ENCODE measurements at regions not wholly inside any gene's neighbourhood (a gene's known extent, or its start where the extent isn't known, plus 50 kb on each side); places are given as distances from the start of the nearest gene placed in this dataset.

- no peak for DNase-seq
- H3K9me3 ChIP-seq (replicated peaks in 1 of 3): no peaks in the 10 kb centered on the region
- H3K4me1 ChIP-seq (replicated peaks in 1 of 2): no peaks in the 10 kb centered on the region
- intact Hi-C loops (cut with DNase I): no loop called here
- H3K27me3 ChIP-seq: no peaks in the 10 kb centered on the region
- no peak overlapping the region for H3K4me3 ChIP-seq
- no peaks in the 10 kb centered on the region for H3K36me3 ChIP-seq (replicated peaks in 1 of 2)
- 87 to 90% (median 88%) methylated on average over 5 of the region's 5 CpGs for WGBS, 4 donors
- TF ChIP-seq CTCF (IDR thresholded peaks at IDR 0.05): no peak
- TF ChIP-seq POLR2A (IDR thresholded peaks at IDR 0.05): no peak
- H3K27ac ChIP-seq: no peak overlapping the region
These were observed 596.0 kb upstream of the SLIT2 start for GRCh38 chr4:19655666-19656065.

DNA sequence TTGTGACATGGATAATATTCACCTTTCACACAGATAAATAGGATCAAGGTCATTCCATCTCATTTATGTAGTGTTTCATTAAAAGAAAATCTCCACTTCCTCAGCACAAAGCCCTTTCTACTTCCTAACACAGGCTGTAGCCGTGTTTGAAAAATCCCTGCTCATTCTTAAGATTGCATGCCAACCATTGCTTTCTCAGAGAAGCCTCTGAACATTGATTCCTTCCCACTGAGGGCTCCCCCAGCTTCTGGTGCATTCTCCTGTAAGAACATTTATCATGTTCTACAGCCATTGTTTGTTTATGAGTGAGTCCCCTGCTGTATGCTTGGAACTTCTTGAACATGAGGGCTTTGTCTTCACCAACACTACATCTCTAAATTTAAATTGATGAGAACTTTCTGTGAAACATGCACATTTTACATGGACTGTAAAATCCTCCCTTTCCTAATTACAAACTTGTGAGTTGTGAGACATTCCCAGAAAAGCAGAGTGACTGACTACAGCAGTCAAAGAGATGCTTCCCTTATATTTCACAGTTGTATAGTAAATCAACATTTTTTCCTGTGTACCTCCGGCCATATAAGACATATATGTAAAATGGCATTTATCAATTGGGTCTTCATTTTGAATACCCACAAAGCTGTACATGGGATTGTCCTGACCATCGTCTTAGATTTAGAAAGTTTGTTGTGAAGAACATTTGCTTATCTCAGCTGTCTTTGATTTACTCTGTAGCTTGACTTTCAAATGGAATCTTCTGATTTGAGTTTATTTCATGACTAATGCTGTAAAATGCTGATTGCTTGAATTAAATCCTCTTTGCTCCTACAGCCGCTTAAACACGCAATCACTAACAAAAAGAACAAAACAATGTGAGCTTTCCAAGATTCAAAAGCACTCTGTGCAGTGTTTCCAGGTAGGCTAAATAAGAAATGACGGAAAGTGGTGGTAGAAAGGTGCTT lies 600.5 kb upstream of the SLIT2 start:
- 78 to 85% (median 81%) methylated on average over 6 of the region's 6 CpGs for WGBS, 4 donors
- no peaks in the 10 kb centered on the region for H3K27me3 ChIP-seq
- H3K36me3 ChIP-seq (replicated peaks in 1 of 2): no peaks in the 10 kb centered on the region
- intact Hi-C loops (cut with DNase I): no loop called here
- no peaks in the 10 kb centered on the region for H3K9me3 ChIP-seq (replicated peaks in 1 of 3)
- no peak overlapping the region for H3K4me3 ChIP-seq
- TF ChIP-seq CTCF (IDR thresholded peaks at IDR 0.05) (no peak), POLR2A (IDR thresholded peaks at IDR 0.05) (no peak)
- H3K4me1 ChIP-seq (replicated peaks in 1 of 2): no peaks in the 10 kb centered on the region
- no peak overlapping the region for H3K27ac ChIP-seq
- DNase-seq: no peak

DNA sequence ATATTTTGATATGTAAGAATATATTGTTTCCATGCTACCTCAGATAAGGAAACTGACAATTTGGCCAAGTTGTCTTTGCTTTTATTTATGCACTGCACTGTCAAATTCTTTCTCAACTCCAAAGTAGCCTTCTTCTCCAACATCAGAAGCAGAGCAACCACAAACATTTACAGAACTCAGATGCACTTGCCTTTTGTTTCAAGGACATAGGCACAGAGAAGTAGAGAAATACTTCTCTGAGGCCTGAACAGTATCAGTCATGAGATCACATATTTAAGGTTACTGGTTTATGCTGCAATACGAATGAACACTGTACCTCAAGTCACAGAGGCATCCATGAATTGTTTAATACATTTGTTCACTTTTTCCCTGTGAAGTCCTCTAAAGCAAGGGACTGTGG lies 606.1 kb upstream of the SLIT2 start:
- H3K27me3 ChIP-seq: no peaks in the 10 kb centered on the region
- no peaks in the 10 kb centered on the region for H3K9me3 ChIP-seq (replicated peaks in 1 of 3)
- DNase-seq: no peak
- WGBS, 4 donors: 54 to 82% (median 65%) methylated on average over 1 of the region's 1 CpG
- no peaks in the 10 kb centered on the region for H3K4me1 ChIP-seq (replicated peaks in 1 of 2)
- no peak overlapping the region for H3K27ac ChIP-seq
- H3K4me3 ChIP-seq: no peak overlapping the region
- H3K36me3 ChIP-seq (replicated peaks in 1 of 2): no peaks in the 10 kb centered on the region
- TF ChIP-seq CTCF (IDR thresholded peaks at IDR 0.05) (no peak), POLR2A (IDR thresholded peaks at IDR 0.05) (no peak)
- intact Hi-C loops (cut with DNase I): no loop called here

DNA sequence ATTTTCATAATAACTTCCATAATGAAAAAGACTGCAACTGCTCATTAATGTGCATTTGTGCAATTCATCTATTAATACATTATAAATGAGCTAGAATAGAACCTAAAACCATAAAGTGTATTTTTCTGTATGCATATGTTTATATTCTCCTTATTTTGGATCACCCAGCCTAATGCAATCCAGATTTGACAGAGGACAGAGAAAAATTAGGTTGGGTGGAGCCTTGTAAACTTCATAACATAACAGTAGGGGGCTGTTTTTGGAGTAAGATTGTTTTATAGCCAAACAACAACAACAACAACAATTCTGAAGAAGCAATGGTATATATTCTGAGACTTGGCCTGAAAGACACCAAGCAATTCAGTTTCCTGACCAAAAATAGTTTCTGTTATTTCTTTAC lies 615.3 kb upstream of the SLIT2 start:
- no peak for TF ChIP-seq POLR2A (IDR thresholded peaks at IDR 0.05)
- no peak for TF ChIP-seq CTCF (IDR thresholded peaks at IDR 0.05)
- Histone ChIP-seq H3K36me3 (replicated peaks in 1 of 2) (no peaks in the 10 kb centered on the region), H3K27me3 (no peaks in the 10 kb centered on the region), H3K4me1 (replicated peaks in 1 of 2) (no peaks in the 10 kb centered on the region), H3K9me3 (replicated peaks in 1 of 3) (no peaks in the 10 kb centered on the region), H3K27ac (no peak overlapping the region), H3K4me3 (no peak overlapping the region)
- DNase-seq: no peak
- intact Hi-C loops (cut with DNase I): no loop called here

Measured in adrenal gland (tissue), 9 donors.